Panc1 (cell line): ENCODE measurements at regions not wholly inside any gene's neighbourhood (a gene's known extent, or its start where the extent isn't known, plus 50 kb on each side); places are given as distances from the start of the nearest gene placed in this dataset.

ENCODE experiments used
- ATAC-seq: fragments of 200-7000 bp; cut with Tn5 transposase; 2 replicates; pipeline ENCODE4 v1.9.1; 2020; ENCODE audit warnings: mild to moderate bottlenecking, moderate library complexity
- BruUV-seq: library from RNA; stranded (reverse); fragments of 400-500 nt; replicated peaks from 2 replicates; lab custom pipeline; 2021; lab: Mats Ljungman, UMichigan
- CTCF ChIA-PET: fragments of 300-600 bp; sonication (Branson Sonifier 250); formaldehyde crosslinking; loops from one replicate; lab custom pipeline; 2022; ENCODE audit warnings: antibody characterized with exemption; lab: Charles Lee
- POLR2A ChIA-PET: fragments of 300-600 bp; sonication (Branson Sonifier 250); formaldehyde crosslinking; loops from one replicate; lab custom pipeline; 2022; ENCODE audit warnings: antibody characterized with exemption; lab: Charles Lee
- DNase-seq: peaks from one replicate; pipeline ENCODE4 v3.0.0-alpha.2; 2010; ENCODE audit warnings: low read depth, low spot score
- H3K27ac ChIP-seq: 2 replicates; pipeline ENCODE4 v1.5.1; 2011; ENCODE audit warnings: mild to moderate bottlenecking, low read length, inconsistent platforms
- H3K27me3 ChIP-seq: fragments of 200-500 bp; sonication (Bioruptor generic); 2 replicates; pipeline ENCODE4 v1.6.0; 2014; ENCODE audit warnings: low read length, inconsistent platforms; ENCODE audit not compliant: control insufficient read depth, insufficient read depth
- H3K36me3 ChIP-seq: fragments of 200-500 bp; sonication (Bioruptor generic); 2 replicates; pipeline ENCODE4 v1.5.1; 2014; ENCODE audit warnings: inconsistent platforms, mild to moderate bottlenecking, low read length, moderate library complexity; ENCODE audit not compliant: control insufficient read depth, insufficient read depth
- H3K4me1 ChIP-seq: 2 replicates; pipeline ENCODE4 v1.5.1; 2011; ENCODE audit warnings: inconsistent platforms, mild to moderate bottlenecking, low read length, moderate library complexity; ENCODE audit not compliant: control insufficient read depth, insufficient read depth
- H3K4me3 ChIP-seq, 2 experiments: 2 replicates each; pipeline ENCODE4 v1.5.1; 2011 to 2012; ENCODE audit warnings: low read depth in 2 of 2, low read length in 2 of 2, mild to moderate bottlenecking in 2 of 2, inconsistent platforms in 1 of 2, moderate library complexity in 1 of 2
- H3K9me3 ChIP-seq: fragments of 200-500 bp; sonication (Bioruptor generic); 2 replicates; pipeline ENCODE4 v1.5.1; 2014; ENCODE audit warnings: low read depth, mild to moderate bottlenecking, inconsistent platforms, low read length, moderate library complexity; ENCODE audit not compliant: control insufficient read depth, insufficient read depth
- POLR2AphosphoS5 ChIP-seq: IDR thresholded peaks from 2 replicates; pipeline ENCODE4 v1.6.1; 2012; ENCODE audit warnings: mild to moderate bottlenecking, low read depth, low read length, moderate library complexity
- SIN3A ChIP-seq: IDR thresholded peaks from 2 replicates; pipeline ENCODE4 v1.6.1; 2012; ENCODE audit warnings: low read depth, mild to moderate bottlenecking, low read length, moderate library complexity, borderline replicate concordance; ENCODE audit not compliant: insufficient read depth
- TCF7L2 ChIP-seq: IDR thresholded peaks from 2 replicates; pipeline ENCODE4 v1.6.1; 2011; ENCODE audit warnings: mild to moderate bottlenecking, low read depth, low read length, inconsistent platforms
- in situ Hi-C: cut with HindIII; loops from 2 replicates; pipeline ENCODE4 v1.10.0; 2016; ENCODE audit warnings: low sequenced_read_pairs, low pct_unique_long_range_greater_than_20kb
- intact Hi-C: fragments of 100-400 bp; cut with micrococcal nuclease; formaldehyde crosslinking; loops from one replicate; pipeline ENCODE4 v1.10.0; 2022; ENCODE audit not compliant: unreplicated experiment
- TF ChIP-seq, protein P1 (sequence below): fragments of 450-650 bp; IDR thresholded peaks from 2 replicates; pipeline ENCODE4 v1.5.1; 2017; ENCODE audit warnings: mild to moderate bottlenecking
- TF ChIP-seq, protein P2 (sequence below), 2 experiments: IDR thresholded peaks; 2 replicates each; pipeline ENCODE4 v1.6.1; 2011 to 2012; ENCODE audit warnings: low read depth in 2 of 2, control low read depth in 1 of 2, low read length in 1 of 2, mild to moderate bottlenecking in 1 of 2, moderate library complexity in 1 of 2; ENCODE audit not compliant: insufficient read depth in 1 of 2

DNA sequence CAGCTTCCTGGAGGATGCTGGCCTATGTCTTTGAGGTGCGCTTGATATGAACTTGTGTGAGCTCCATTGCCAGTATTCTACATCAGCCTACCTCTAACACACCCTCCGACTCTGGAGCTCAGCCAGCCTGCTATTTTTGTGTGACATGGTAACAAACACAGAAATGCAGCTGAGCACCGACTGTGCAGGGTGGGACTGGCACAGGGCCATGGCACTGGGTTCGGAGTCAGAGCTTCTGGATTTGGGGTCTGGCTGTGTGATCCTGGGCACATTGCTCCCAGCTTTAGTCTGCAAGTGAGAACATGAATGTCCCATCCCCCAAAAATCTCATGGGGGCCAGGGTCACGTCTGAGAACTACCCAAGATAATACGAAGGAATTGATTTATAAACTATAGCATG is 257.2 kb upstream of the CTBP2 start:
- no peak overlapping the region for H3K27ac ChIP-seq
- CTCF ChIA-PET: interaction anchor here (0.6 to 1.1 kb wide), 2 partner anchors 31 to 257 kb away, joined by 4 to 10 read pairs; partner anchors contain the start of gene CTBP2

DNA sequence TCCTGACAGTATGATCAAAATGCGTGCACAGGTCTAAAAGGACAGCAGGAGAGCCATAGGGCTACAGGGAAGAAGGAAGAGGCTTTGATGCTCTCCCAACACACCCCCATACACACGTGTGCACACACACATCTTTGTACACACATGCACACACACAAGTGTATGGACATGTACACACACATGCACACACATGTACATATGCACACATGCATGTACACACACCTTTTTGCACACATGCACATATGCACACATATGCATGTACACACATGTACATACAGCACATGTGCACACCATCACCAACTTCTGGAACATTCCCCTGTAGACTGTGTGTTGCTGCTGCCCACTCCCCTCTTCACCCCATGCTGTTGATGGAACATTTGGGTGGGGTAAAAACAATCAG is 255.6 kb upstream of the CTBP2 start:
- CTCF ChIA-PET: no interaction called here
- in situ Hi-C loops: no loop called here
- no TSS peak for BruUV-seq

More for the DNA sequence above, 257.2 kb upstream of the CTBP2 start:
- no peak overlapping the region for H3K4me3 ChIP-seq
- DNase-seq (no peak), ATAC-seq (no peak)
- intact Hi-C loops (no loop called here), in situ Hi-C loops (no loop called here)
- H3K36me3 ChIP-seq: no peaks in the 10 kb centered on the region
- H3K9me3 ChIP-seq: no peaks in the 10 kb centered on the region
- H3K27me3 ChIP-seq: peaks cover 7% of the 10 kb centered on the region
- POLR2A ChIA-PET: no interaction called here
- TF ChIP-seq, protein P1, sequence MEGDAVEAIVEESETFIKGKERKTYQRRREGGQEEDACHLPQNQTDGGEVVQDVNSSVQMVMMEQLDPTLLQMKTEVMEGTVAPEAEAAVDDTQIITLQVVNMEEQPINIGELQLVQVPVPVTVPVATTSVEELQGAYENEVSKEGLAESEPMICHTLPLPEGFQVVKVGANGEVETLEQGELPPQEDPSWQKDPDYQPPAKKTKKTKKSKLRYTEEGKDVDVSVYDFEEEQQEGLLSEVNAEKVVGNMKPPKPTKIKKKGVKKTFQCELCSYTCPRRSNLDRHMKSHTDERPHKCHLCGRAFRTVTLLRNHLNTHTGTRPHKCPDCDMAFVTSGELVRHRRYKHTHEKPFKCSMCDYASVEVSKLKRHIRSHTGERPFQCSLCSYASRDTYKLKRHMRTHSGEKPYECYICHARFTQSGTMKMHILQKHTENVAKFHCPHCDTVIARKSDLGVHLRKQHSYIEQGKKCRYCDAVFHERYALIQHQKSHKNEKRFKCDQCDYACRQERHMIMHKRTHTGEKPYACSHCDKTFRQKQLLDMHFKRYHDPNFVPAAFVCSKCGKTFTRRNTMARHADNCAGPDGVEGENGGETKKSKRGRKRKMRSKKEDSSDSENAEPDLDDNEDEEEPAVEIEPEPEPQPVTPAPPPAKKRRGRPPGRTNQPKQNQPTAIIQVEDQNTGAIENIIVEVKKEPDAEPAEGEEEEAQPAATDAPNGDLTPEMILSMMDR: no peak
- TF ChIP-seq SIN3A (no peak), POLR2AphosphoS5 (no peak), TCF7L2 (no peak)
- TF ChIP-seq, protein P2, sequence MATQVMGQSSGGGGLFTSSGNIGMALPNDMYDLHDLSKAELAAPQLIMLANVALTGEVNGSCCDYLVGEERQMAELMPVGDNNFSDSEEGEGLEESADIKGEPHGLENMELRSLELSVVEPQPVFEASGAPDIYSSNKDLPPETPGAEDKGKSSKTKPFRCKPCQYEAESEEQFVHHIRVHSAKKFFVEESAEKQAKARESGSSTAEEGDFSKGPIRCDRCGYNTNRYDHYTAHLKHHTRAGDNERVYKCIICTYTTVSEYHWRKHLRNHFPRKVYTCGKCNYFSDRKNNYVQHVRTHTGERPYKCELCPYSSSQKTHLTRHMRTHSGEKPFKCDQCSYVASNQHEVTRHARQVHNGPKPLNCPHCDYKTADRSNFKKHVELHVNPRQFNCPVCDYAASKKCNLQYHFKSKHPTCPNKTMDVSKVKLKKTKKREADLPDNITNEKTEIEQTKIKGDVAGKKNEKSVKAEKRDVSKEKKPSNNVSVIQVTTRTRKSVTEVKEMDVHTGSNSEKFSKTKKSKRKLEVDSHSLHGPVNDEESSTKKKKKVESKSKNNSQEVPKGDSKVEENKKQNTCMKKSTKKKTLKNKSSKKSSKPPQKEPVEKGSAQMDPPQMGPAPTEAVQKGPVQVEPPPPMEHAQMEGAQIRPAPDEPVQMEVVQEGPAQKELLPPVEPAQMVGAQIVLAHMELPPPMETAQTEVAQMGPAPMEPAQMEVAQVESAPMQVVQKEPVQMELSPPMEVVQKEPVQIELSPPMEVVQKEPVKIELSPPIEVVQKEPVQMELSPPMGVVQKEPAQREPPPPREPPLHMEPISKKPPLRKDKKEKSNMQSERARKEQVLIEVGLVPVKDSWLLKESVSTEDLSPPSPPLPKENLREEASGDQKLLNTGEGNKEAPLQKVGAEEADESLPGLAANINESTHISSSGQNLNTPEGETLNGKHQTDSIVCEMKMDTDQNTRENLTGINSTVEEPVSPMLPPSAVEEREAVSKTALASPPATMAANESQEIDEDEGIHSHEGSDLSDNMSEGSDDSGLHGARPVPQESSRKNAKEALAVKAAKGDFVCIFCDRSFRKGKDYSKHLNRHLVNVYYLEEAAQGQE (IDR thresholded peaks at IDR 0.05; ENCODE audit: insufficient read depth in 1 of 2, low read depth in 2 of 2, low read length in 1 of 2): no peak
- no TSS peak for BruUV-seq
- no peaks in the 10 kb centered on the region for H3K4me1 ChIP-seq

More for the DNA sequence above, 255.6 kb upstream of the CTBP2 start:
- DNase-seq: no peak
- Histone ChIP-seq H3K27ac (no peak overlapping the region), H3K9me3 (no peaks in the 10 kb centered on the region), H3K4me3 (no peak overlapping the region), H3K27me3 (peaks cover 6% of the 10 kb centered on the region), H3K4me1 (no peaks in the 10 kb centered on the region), H3K36me3 (no peaks in the 10 kb centered on the region)
- intact Hi-C loops: no loop called here
- POLR2A ChIA-PET: no interaction called here
- ATAC-seq: no peak
- no peak for TF ChIP-seq SIN3A
- TF ChIP-seq TCF7L2: no peak
- no peak for TF ChIP-seq POLR2AphosphoS5
- TF ChIP-seq, protein P1: no peak
- TF ChIP-seq, protein P2 (IDR thresholded peaks at IDR 0.05; ENCODE audit: insufficient read depth in 1 of 2, low read depth in 2 of 2, low read length in 1 of 2): no peak
